CD14-positive monocyte (primary cell): ENCODE measurements at regions not wholly inside any gene's neighbourhood (a gene's known extent, or its start where the extent isn't known, plus 50 kb on each side); places are given as distances from the start of the nearest gene placed in this dataset.

Experiments used
- DNase-seq, 3 donors: peaks; one replicate each; pipeline ENCODE4 v3.0.0-alpha.2; 2011 to 2022
- H2AFZ ChIP-seq: 2 replicates; pipeline ENCODE4 v1.6.0; 2012; ENCODE audit warnings: mild to moderate bottlenecking, low read depth, low read length, inconsistent platforms; ENCODE audit not compliant: insufficient read depth, poor library complexity, severe bottlenecking
- H3K27ac ChIP-seq, 2 donors: 1 replicate in 1 of 2; 2 replicates in 1 of 2; pipeline ENCODE4 v1.5.1; 2012 to 2013; ENCODE audit warnings: low read length in 2 of 2, control low read depth in 1 of 2, inconsistent platforms in 1 of 2, low read depth in 1 of 2, mild to moderate bottlenecking in 1 of 2
- H3K27me3 ChIP-seq, 2 donors: one replicate each; pipeline versions ENCODE4 v1.6.0 to v1.6.1; 2011 to 2013; ENCODE audit warnings: low read length in 2 of 2; ENCODE audit not compliant: control insufficient read depth in 2 of 2, insufficient read depth in 2 of 2
- H3K36me3 ChIP-seq, 2 donors: replicated peaks in 1 of 2; 1 replicate in 1 of 2; 2 replicates in 1 of 2; pipeline versions ENCODE4 v1.5.1 to v1.6.1; 2012 to 2013; ENCODE audit warnings: low read length in 2 of 2, control low read depth in 1 of 2, inconsistent platforms in 1 of 2, mild to moderate bottlenecking in 1 of 2; ENCODE audit not compliant: insufficient read depth in 2 of 2, control insufficient read depth in 1 of 2
- H3K4me1 ChIP-seq, 2 donors: 1 replicate in 1 of 2; 2 replicates in 1 of 2; pipeline versions ENCODE4 v1.5.1 to v1.6.1; 2012 to 2013; ENCODE audit warnings: low read length in 2 of 2, control low read depth in 1 of 2, inconsistent platforms in 1 of 2, mild to moderate bottlenecking in 1 of 2, moderate library complexity in 1 of 2; ENCODE audit not compliant: insufficient read depth in 2 of 2, control insufficient read depth in 1 of 2
- H3K4me2 ChIP-seq: replicated peaks from 2 replicates; pipeline ENCODE3; 2012; ENCODE audit warnings: low read length, moderate library complexity, mild to moderate bottlenecking; ENCODE audit not compliant: poor library complexity, severe bottlenecking; ENCODE audit errors: extremely low read depth
- H3K4me3 ChIP-seq, 3 experiments: fragments of 200-600 bp in 1 of 3; sonication (generic) in 1 of 3; replicated peaks in 1 of 3; 1 replicate in 2 of 3; 2 replicates in 1 of 3; pipeline ENCODE4 v1.5.1; 2011 to 2013; ENCODE audit warnings: low read length in 3 of 3, mild to moderate bottlenecking in 3 of 3, control low read depth in 2 of 3, low read depth in 2 of 3, inconsistent platforms in 1 of 3, moderate library complexity in 1 of 3
- H3K79me2 ChIP-seq: 2 replicates; pipeline ENCODE4 v1.6.0; 2012; ENCODE audit warnings: mild to moderate bottlenecking, control low read depth, inconsistent platforms, low read length, moderate library complexity; ENCODE audit not compliant: insufficient read depth
- H3K9ac ChIP-seq: 2 replicates; pipeline ENCODE4 v1.6.0; 2017; ENCODE audit warnings: low read length, mild to moderate bottlenecking; ENCODE audit not compliant: insufficient read depth, poor library complexity, severe bottlenecking
- H3K9me3 ChIP-seq, 2 donors: replicated peaks in 1 of 2; 1 replicate in 1 of 2; 2 replicates in 1 of 2; pipeline versions ENCODE4 v1.5.1 to v1.6.1; 2012 to 2013; ENCODE audit warnings: low read length in 2 of 2, control low read depth in 1 of 2; ENCODE audit not compliant: control insufficient read depth in 1 of 2, insufficient read depth in 1 of 2
- H4K20me1 ChIP-seq: 2 replicates; pipeline ENCODE4 v1.6.0; 2012; ENCODE audit warnings: mild to moderate bottlenecking, low read length, control low read depth, moderate library complexity; ENCODE audit not compliant: insufficient read depth
- H3K27ac Mint-ChIP-seq, 7 donors: one replicate each; pipeline ENCODE4 v1.8.0; 2020; ENCODE audit warnings: mild to moderate bottlenecking in 7 of 7, mixed read lengths in 7 of 7, moderate library complexity in 6 of 7, inconsistent platforms in 2 of 7
- H3K27me3 Mint-ChIP-seq, 3 donors: one replicate each; pipeline ENCODE4 v1.8.0; 2021 to 2022; ENCODE audit warnings: low read depth in 3 of 3, mild to moderate bottlenecking in 3 of 3, mixed read lengths in 3 of 3, moderate library complexity in 3 of 3, inconsistent platforms in 1 of 3
- H3K36me3 Mint-ChIP-seq, 2 donors: one replicate each; pipeline ENCODE4 v1.8.0; 2020; ENCODE audit warnings: mixed read lengths in 2 of 2, inconsistent platforms in 1 of 2, mild to moderate bottlenecking in 1 of 2
- H3K4me1 Mint-ChIP-seq: one replicate; pipeline ENCODE4 v1.8.0; 2020; ENCODE audit warnings: mild to moderate bottlenecking, mixed read lengths
- H3K4me3 Mint-ChIP-seq, 2 donors: one replicate each; pipeline ENCODE4 v1.8.0; 2020; ENCODE audit warnings: mild to moderate bottlenecking in 2 of 2, mixed read lengths in 2 of 2, moderate library complexity in 1 of 2
- H3K9me3 Mint-ChIP-seq, 7 donors: one replicate each; pipeline ENCODE4 v1.8.0; 2020 to 2022; ENCODE audit warnings: mixed read lengths in 7 of 7, mild to moderate bottlenecking in 6 of 7, moderate library complexity in 6 of 7, inconsistent platforms in 2 of 7
- CTCF ChIP-seq: fragments of 200-600 bp; IDR thresholded peaks from one replicate; pipeline ENCODE4 v1.8.0; 2022; ENCODE audit warnings: antibody characterized with exemption, mild to moderate bottlenecking
- WGBS: methylation state at CpG from one replicate; pipeline ENCODE4 v1.1.5; 2013; ENCODE audit warnings: missing lambda C conversion rate; ENCODE audit not compliant: insufficient coverage; 5-methylcytosine and 5-hydroxymethylcytosine counted together
- intact Hi-C, 2 donors: fragments of 100-400 bp; cut with micrococcal nuclease; formaldehyde crosslinking; loops; one replicate each; pipeline versions ENCODE4 v1.15.0 to v1.15.1; 2023

DNA sequence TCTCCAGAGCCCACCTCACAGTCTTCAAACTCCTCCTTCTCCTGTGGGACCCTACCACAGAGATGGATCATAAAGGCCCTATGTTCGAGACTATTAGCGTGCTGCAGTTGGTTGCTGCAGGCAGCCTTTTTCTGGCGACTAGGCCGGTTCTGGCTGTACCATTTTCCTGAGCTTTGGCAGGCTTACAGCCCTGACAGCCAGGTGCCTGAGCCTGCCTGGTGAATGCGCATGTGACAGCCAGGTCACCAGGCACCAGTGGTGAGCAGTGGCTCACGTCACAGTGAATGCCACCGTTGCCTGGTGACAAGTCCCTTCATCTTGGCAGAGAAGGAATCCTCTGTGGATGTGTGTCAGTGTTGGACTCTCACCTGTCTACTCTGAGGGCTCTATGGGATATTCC lies 978.8 kb downstream of the KCNJ18 start:
- TF ChIP-seq CTCF = no peak
- H3K4me3 Mint-ChIP-seq = no peak overlapping the region
- Histone ChIP-seq H3K27ac (no peak overlapping the region), H4K20me1 (no peaks in the 10 kb centered on the region), H3K4me2 (no peak overlapping the region), H3K79me2 (no peaks in the 10 kb centered on the region), H2AFZ (no peak overlapping the region), H3K9ac (no peak overlapping the region), H3K9me3 (peaks cover 43 to 74% of the 10 kb centered on the region in 2 donors), H3K27me3 (no peaks in the 10 kb centered on the region), H3K4me3 (no peak overlapping the region), H3K36me3 (no peaks in the 10 kb centered on the region), H3K4me1 (no peaks in the 10 kb centered on the region)
- WGBS = 87% methylated on average over 7 of the region's 7 CpGs
- no peak overlapping the region for H3K27ac Mint-ChIP-seq
- H3K4me1 Mint-ChIP-seq = no peaks in the 10 kb centered on the region
- intact Hi-C loops = no loop called here
- H3K36me3 Mint-ChIP-seq = no peaks in the 10 kb centered on the region
- H3K27me3 Mint-ChIP-seq = no peaks in the 10 kb centered on the region
- no peak for DNase-seq
- peaks cover 8 to 38% (median 27%) of the 10 kb centered on the region in 7 donors for H3K9me3 Mint-ChIP-seq

GRCh38 chr17:22692066-22692805 lies 999.9 kb downstream of the KCNJ18 start:
- no peak overlapping the region for H3K27ac ChIP-seq
- no peaks in the 10 kb centered on the region for H3K4me1 Mint-ChIP-seq
- H3K79me2 ChIP-seq = no peaks in the 10 kb centered on the region
- intact Hi-C loops = loop anchor here in 1 of 2 donors (10.0 kb wide), 1 partner anchor 57 kb away; no protein-coding TSS in a partner anchor
- H2AFZ ChIP-seq = no peak overlapping the region
- H3K27me3 ChIP-seq = no peaks in the 10 kb centered on the region
- no peaks in the 10 kb centered on the region for H4K20me1 ChIP-seq
- H3K9ac ChIP-seq = no peak overlapping the region
- H3K36me3 Mint-ChIP-seq = no peaks in the 10 kb centered on the region
- no peak for TF ChIP-seq CTCF
- H3K4me2 ChIP-seq = no peak overlapping the region
- peaks cover 46 to 69% of the 10 kb centered on the region in 2 donors for H3K9me3 ChIP-seq
- no peak for DNase-seq
- H3K4me3 Mint-ChIP-seq = no peak overlapping the region
- H3K4me3 ChIP-seq = no peak overlapping the region
- peaks cover 0 to 2% (median 0%) of the 10 kb centered on the region in 3 donors for H3K27me3 Mint-ChIP-seq
- no peak overlapping the region for H3K27ac Mint-ChIP-seq
- H3K4me1 ChIP-seq = no peaks in the 10 kb centered on the region
- no peaks in the 10 kb centered on the region for H3K36me3 ChIP-seq
- WGBS = 84% methylated on average over 34 of the region's 35 CpGs
- peaks cover 22 to 44% (median 36%) of the 10 kb centered on the region in 7 donors for H3K9me3 Mint-ChIP-seq
